Stimulated activated naive CD8-positive, alpha-beta T cell treated with anti-CD3 and anti-CD28 coated beads, Interleukin-15, amount 100 ng/mL, for 72 hours (primary cell): ENCODE measurements at regions not wholly inside any gene's neighbourhood (a gene's known extent, or its start where the extent isn't known, plus 50 kb on each side); places are given as distances from the start of the nearest gene placed in this dataset.

ENCODE experiments used
- ATAC-seq: fragments of 150-1000 bp; cut with Tn5 transposase; 2 replicates; pipeline ENCODE4 v1.10.0; 2021; ENCODE audit warnings: mild to moderate bottlenecking, moderate library complexity
- DNase-seq, 2 donors: peaks; one replicate each; pipeline ENCODE4 v3.0.0; 2021 to 2022
- H3K27ac Mint-ChIP-seq, 2 donors: one replicate each; pipeline ENCODE4 v1.8.0; 2022; ENCODE audit warnings: mild to moderate bottlenecking in 2 of 2, mixed read lengths in 2 of 2, moderate library complexity in 2 of 2
- H3K27me3 Mint-ChIP-seq: one replicate; pipeline ENCODE4 v1.8.0; 2022; ENCODE audit warnings: mixed read lengths
- H3K4me1 Mint-ChIP-seq: one replicate; pipeline ENCODE4 v1.8.0; 2022; ENCODE audit warnings: mild to moderate bottlenecking, mixed read lengths
- H3K4me3 Mint-ChIP-seq, 2 donors: one replicate each; pipeline ENCODE4 v1.8.0; 2022; ENCODE audit warnings: mild to moderate bottlenecking in 2 of 2, mixed read lengths in 2 of 2, moderate library complexity in 1 of 2
- H3K9me3 Mint-ChIP-seq, 2 donors: one replicate each; pipeline ENCODE4 v1.8.0; 2022; ENCODE audit warnings: mixed read lengths in 2 of 2

- ATAC-seq (no peak), DNase-seq (no peak)
- Mint-ChIP-seq H3K27ac (no peak overlapping the region), H3K27me3 (peaks cover 8% of the 10 kb centered on the region), H3K4me1 (no peaks in the 10 kb centered on the region), H3K4me3 (no peak overlapping the region), H3K9me3 (no peaks in the 10 kb centered on the region)
Measured at GRCh38 chr17:34770586-34770985, 190.7 kb downstream of the CCT6B start.

DNA sequence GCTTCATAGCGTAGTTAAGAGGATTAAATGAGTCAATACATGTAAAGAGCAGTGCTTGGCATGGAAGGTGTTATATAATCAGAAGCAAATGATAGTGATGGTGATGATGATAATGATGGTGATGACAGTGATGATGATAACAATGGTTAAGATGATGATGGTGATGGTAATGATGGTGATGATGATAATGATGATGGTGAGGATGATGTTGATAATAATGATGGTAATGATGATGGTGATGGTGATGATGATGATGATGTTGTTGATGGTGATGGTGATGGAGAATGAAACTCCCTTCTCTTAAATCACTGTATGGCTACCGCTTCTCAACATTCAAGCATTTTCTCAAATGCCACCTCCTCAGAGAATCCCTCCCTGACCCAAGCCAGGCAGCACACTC, 190.5 kb downstream of the TMEM132E start:
- ATAC-seq: no peak
- no peaks in the 10 kb centered on the region for H3K4me1 Mint-ChIP-seq
- no peak for DNase-seq
- H3K27me3 Mint-ChIP-seq: peaks cover 2% of the 10 kb centered on the region
- no peak overlapping the region for H3K27ac Mint-ChIP-seq
- H3K9me3 Mint-ChIP-seq: no peaks in the 10 kb centered on the region
- no peak overlapping the region for H3K4me3 Mint-ChIP-seq

- no peak for ATAC-seq
- peak overlapping the region in 1 of 2 donors; percentile 3 for H3K27ac Mint-ChIP-seq
- H3K4me1 Mint-ChIP-seq: no peaks in the 10 kb centered on the region
- H3K27me3 Mint-ChIP-seq: peaks cover under 1% of the 10 kb centered on the region
- no peak overlapping the region for H3K4me3 Mint-ChIP-seq
- no peaks in the 10 kb centered on the region for H3K9me3 Mint-ChIP-seq
- no peak for DNase-seq
Measured at GRCh38 chr17:34769049-34769448, 189.7 kb downstream of the TMEM132E start.

- Mint-ChIP-seq H3K4me1 (no peaks in the 10 kb centered on the region), H3K4me3 (no peak overlapping the region), H3K9me3 (no peaks in the 10 kb centered on the region), H3K27ac (no peak overlapping the region), H3K27me3 (peaks cover 22% of the 10 kb centered on the region)
- DNase-seq (no peak), ATAC-seq (no peak)
Measured at GRCh38 chr17:34765291-34765690, 185.9 kb downstream of the TMEM132E start.

- Mint-ChIP-seq H3K4me3 (no peak overlapping the region), H3K4me1 (no peaks in the 10 kb centered on the region), H3K27me3 (peaks cover 22% of the 10 kb centered on the region), H3K27ac (no peak overlapping the region), H3K9me3 (no peaks in the 10 kb centered on the region)
- ATAC-seq (no peak), DNase-seq (no peak)
Measured at GRCh38 chr17:34764716-34765115, 185.3 kb downstream of the TMEM132E start.

- no peak for DNase-seq
- Mint-ChIP-seq H3K27ac (no peak overlapping the region), H3K4me1 (no peaks in the 10 kb centered on the region), H3K27me3 (peaks cover 22% of the 10 kb centered on the region), H3K9me3 (no peaks in the 10 kb centered on the region), H3K4me3 (no peak overlapping the region)
- ATAC-seq: no peak
Measured at GRCh38 chr17:34763728-34764665, 184.6 kb downstream of the TMEM132E start.

- no peak overlapping the region for H3K27ac Mint-ChIP-seq
- no peak overlapping the region for H3K4me3 Mint-ChIP-seq
- no peak for ATAC-seq
- H3K4me1 Mint-ChIP-seq: no peaks in the 10 kb centered on the region
- no peaks in the 10 kb centered on the region for H3K9me3 Mint-ChIP-seq
- H3K27me3 Mint-ChIP-seq: peaks cover 22% of the 10 kb centered on the region
- DNase-seq: no peak
Measured at GRCh38 chr17:34762078-34762477, 182.7 kb downstream of the TMEM132E start.

GRCh38 chr17:34761646-34762045, 182.3 kb downstream of the TMEM132E start:
- Mint-ChIP-seq H3K27ac (no peak overlapping the region), H3K4me1 (no peaks in the 10 kb centered on the region), H3K27me3 (peaks cover 22% of the 10 kb centered on the region), H3K4me3 (no peak overlapping the region), H3K9me3 (no peaks in the 10 kb centered on the region)
- DNase-seq: no peak
- no peak for ATAC-seq

- no peak for ATAC-seq
- DNase-seq: no peak
- H3K27ac Mint-ChIP-seq: no peak overlapping the region
- no peaks in the 10 kb centered on the region for H3K9me3 Mint-ChIP-seq
- no peaks in the 10 kb centered on the region for H3K4me1 Mint-ChIP-seq
- no peak overlapping the region for H3K4me3 Mint-ChIP-seq
- peaks cover 27% of the 10 kb centered on the region for H3K27me3 Mint-ChIP-seq
Measured at GRCh38 chr17:34760931-34761495, 181.6 kb downstream of the TMEM132E start.

GRCh38 chr17:34758718-34759117, 179.3 kb downstream of the TMEM132E start:
- ATAC-seq (no peak), DNase-seq (no peak)
- Mint-ChIP-seq H3K27me3 (peaks cover 37% of the 10 kb centered on the region), H3K27ac (no peak overlapping the region), H3K4me1 (no peaks in the 10 kb centered on the region), H3K4me3 (no peak overlapping the region), H3K9me3 (no peaks in the 10 kb centered on the region)

- no peaks in the 10 kb centered on the region for H3K4me1 Mint-ChIP-seq
- H3K4me3 Mint-ChIP-seq: no peak overlapping the region
- H3K27ac Mint-ChIP-seq: no peak overlapping the region
- H3K9me3 Mint-ChIP-seq: no peaks in the 10 kb centered on the region
- peaks cover 35% of the 10 kb centered on the region for H3K27me3 Mint-ChIP-seq
- DNase-seq (no peak), ATAC-seq (no peak)
Measured at GRCh38 chr17:34758316-34758715, 178.9 kb downstream of the TMEM132E start.

- H3K9me3 Mint-ChIP-seq: no peaks in the 10 kb centered on the region
- H3K27me3 Mint-ChIP-seq: peaks cover 29% of the 10 kb centered on the region
- H3K27ac Mint-ChIP-seq: no peak overlapping the region
- no peaks in the 10 kb centered on the region for H3K4me1 Mint-ChIP-seq
- no peak for DNase-seq
- ATAC-seq: no peak
- no peak overlapping the region for H3K4me3 Mint-ChIP-seq
Measured at GRCh38 chr17:34757611-34758010, 178.2 kb downstream of the TMEM132E start.

- H3K9me3 Mint-ChIP-seq: no peaks in the 10 kb centered on the region
- H3K27ac Mint-ChIP-seq: no peak overlapping the region
- H3K4me3 Mint-ChIP-seq: no peak overlapping the region
- ATAC-seq: no peak
- H3K27me3 Mint-ChIP-seq: peaks cover 29% of the 10 kb centered on the region
- DNase-seq: no peak
- H3K4me1 Mint-ChIP-seq: no peaks in the 10 kb centered on the region
Measured at GRCh38 chr17:34757106-34757505, 177.7 kb downstream of the TMEM132E start.

GRCh38 chr17:34756637-34757021, 177.2 kb downstream of the TMEM132E start:
- no peak for ATAC-seq
- no peak overlapping the region for H3K4me3 Mint-ChIP-seq
- H3K27ac Mint-ChIP-seq: no peak overlapping the region
- no peak for DNase-seq
- H3K4me1 Mint-ChIP-seq: no peaks in the 10 kb centered on the region
- H3K27me3 Mint-ChIP-seq: peaks cover 25% of the 10 kb centered on the region
- no peaks in the 10 kb centered on the region for H3K9me3 Mint-ChIP-seq

DNA sequence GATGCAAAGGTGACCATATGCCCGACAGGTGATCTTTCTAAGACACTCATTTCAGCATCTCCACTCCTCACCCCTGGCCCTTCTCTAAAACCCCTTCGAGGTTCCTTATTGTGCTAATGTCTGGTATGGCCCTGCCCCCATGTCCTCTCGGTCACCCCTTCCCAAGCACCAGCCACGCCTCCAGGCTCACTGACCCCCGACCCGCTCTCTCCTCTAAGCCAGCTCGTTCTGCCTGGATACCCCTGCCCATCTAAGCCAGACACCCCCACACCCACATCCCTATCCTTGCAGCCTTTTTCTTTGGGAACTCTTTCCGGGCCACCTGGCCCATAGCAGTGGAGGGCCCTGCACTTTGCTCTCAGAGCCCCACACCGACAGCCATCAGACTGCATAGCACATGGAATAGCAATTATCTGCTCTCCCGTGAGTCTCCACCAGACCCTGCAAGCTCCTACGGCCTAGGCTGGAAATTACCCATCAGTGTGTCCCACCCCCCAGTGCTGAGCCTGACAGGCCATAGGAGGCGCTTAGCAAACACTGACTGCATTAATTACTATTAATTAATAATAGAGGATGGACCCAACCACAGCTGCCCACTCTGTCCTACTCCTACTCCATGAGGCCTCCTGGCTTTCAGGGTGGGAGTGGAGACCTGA, 176.7 kb downstream of the TMEM132E start:
- Mint-ChIP-seq H3K27ac (no peak overlapping the region), H3K4me1 (no peaks in the 10 kb centered on the region), H3K9me3 (no peaks in the 10 kb centered on the region), H3K27me3 (peaks cover 21% of the 10 kb centered on the region), H3K4me3 (no peak overlapping the region)
- no peak for ATAC-seq
- DNase-seq: no peak

GRCh38 chr17:34755371-34755770, 176.0 kb downstream of the TMEM132E start:
- H3K27ac Mint-ChIP-seq: no peak overlapping the region
- no peak for ATAC-seq
- no peaks in the 10 kb centered on the region for H3K4me1 Mint-ChIP-seq
- DNase-seq: no peak
- H3K9me3 Mint-ChIP-seq: no peaks in the 10 kb centered on the region
- H3K27me3 Mint-ChIP-seq: peaks cover 23% of the 10 kb centered on the region
- no peak overlapping the region for H3K4me3 Mint-ChIP-seq
